Pancreas (tissue), 10 donors: ENCODE measurements at regions not wholly inside any gene's neighbourhood (a gene's known extent, or its start where the extent isn't known, plus 50 kb on each side); places are given as distances from the start of the nearest gene placed in this dataset.

ENCODE experiments used
- ATAC-seq, 4 donors: fragments of 200-7000 bp; cut with Tn5 transposase; one replicate each; pipeline versions ENCODE4 v1.8.0 to v1.9.1; 2020; ENCODE audit warnings: mild to moderate bottlenecking in 4 of 4, moderate library complexity in 4 of 4
- DNase-seq, 6 donors: peaks; one replicate each; pipeline ENCODE4 v3.0.0-alpha.2; 2020
- FAIRE-seq: peaks from 2 replicates; lab custom pipeline; 2012; peaks lifted over from hg19 to GRCh38; lab: Jason Lieb, UNC
- H3K27ac ChIP-seq, 4 donors: fragments of 200-600 bp; sonication (generic); 1 replicate in 3 of 4; 2 replicates in 1 of 4; pipeline versions ENCODE4 v1.5.0 to v1.8.0; 2020
- H3K27me3 ChIP-seq, 4 donors: fragments of 200-600 bp; one replicate each; pipeline ENCODE4 v1.8.0; 2021
- H3K36me3 ChIP-seq, 3 donors: fragments of 200-600 bp; sonication (generic) in 1 of 3; one replicate each; pipeline versions ENCODE4 v1.5.0 to v1.8.0; 2020 to 2021
- H3K4me1 ChIP-seq, 3 donors: fragments of 200-600 bp; one replicate each; pipeline ENCODE4 v1.8.0; 2021
- H3K4me3 ChIP-seq, 4 donors: fragments of 200-600 bp; sonication (generic) in 2 of 4; one replicate each; pipeline versions ENCODE4 v1.5.0 to v1.8.0; 2020 to 2021
- H3K9me3 ChIP-seq, 4 donors: fragments of 200-600 bp; one replicate each; pipeline ENCODE4 v1.8.0; 2021
- WGBS, 2 donors: extraction: QIAGEN DNeasy Blood & Tissue Kit; methylation state at CpG; one replicate each; pipeline ENCODE4 v1.1.7; 2013; 5-methylcytosine and 5-hydroxymethylcytosine counted together
- intact Hi-C, 3 donors: fragments of 100-400 bp; cut with DNase I; formaldehyde crosslinking; loops; one replicate each; pipeline versions ENCODE4 v1.11.1 to v1.14.2; 2022
- TF ChIP-seq, protein P1 (sequence below), 4 donors: fragments of 200-600 bp; sonication (generic) in 3 of 4; IDR thresholded peaks; one replicate each; pipeline versions ENCODE4 v1.5.0 to v1.8.0; 2021; ENCODE audit warnings: antibody characterized with exemption in 4 of 4
- donor health status: healthy with polysubstance abuse.
- donor health status: DM: no; HTN: no; CAD: no; lungs with moderate emphysema.
- donor health status: DM: no; HTN: no; CAD: no.
- donor health status: control.
- donor health status: control.
- donor health status: Bipolar disorder and iron deficiency.
- donor health status: DM: yes; HTN: yes; CAD: no.
- donor health status: DM: no; HTN: no; CAD: no.
- donor health status: DM: no; HTN: no; CAD: no.
- donor health status: DM: yes; HTN: yes; CAD: no.

DNA sequence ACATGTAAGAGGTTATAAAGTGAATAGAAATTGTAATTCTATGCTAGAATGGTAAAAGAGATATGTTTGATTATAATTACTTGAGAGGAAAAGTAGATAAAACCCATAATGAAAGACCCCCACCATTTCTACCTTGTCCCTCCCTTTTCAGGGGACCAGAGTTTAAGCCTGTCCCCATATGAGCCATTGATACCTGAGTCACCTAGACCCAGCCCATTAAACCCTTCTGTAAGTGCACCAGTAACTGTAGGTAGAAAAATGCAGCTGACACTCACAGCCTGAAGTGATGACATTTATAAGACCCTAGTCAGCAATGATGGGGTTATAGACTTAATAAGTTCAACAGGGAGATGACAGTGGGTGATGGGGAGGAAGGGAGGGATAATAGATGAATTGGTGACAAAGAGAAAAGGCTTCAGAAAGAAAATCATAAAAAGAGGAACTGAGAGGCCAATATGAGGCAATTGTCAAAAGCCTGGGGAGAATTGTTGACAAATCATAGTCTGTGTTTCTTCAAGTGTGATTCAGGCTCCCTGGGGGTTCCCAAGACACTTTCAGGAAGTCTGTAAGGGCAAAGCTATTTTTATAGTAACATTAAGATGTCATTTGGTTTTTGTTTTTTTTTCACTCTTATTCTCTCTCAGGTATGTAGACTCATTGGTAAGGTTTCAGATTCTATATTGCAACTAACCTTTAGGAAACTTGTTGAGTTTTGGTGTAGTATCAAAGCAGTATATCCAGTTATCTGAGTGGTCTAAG, 544.2 kb downstream of the SATB2 start:
- FAIRE-seq, result no peak
- TF ChIP-seq, protein P1, sequence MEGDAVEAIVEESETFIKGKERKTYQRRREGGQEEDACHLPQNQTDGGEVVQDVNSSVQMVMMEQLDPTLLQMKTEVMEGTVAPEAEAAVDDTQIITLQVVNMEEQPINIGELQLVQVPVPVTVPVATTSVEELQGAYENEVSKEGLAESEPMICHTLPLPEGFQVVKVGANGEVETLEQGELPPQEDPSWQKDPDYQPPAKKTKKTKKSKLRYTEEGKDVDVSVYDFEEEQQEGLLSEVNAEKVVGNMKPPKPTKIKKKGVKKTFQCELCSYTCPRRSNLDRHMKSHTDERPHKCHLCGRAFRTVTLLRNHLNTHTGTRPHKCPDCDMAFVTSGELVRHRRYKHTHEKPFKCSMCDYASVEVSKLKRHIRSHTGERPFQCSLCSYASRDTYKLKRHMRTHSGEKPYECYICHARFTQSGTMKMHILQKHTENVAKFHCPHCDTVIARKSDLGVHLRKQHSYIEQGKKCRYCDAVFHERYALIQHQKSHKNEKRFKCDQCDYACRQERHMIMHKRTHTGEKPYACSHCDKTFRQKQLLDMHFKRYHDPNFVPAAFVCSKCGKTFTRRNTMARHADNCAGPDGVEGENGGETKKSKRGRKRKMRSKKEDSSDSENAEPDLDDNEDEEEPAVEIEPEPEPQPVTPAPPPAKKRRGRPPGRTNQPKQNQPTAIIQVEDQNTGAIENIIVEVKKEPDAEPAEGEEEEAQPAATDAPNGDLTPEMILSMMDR (IDR thresholded peaks at IDR 0.05), result no peak
- Histone ChIP-seq H3K4me3 (no peak overlapping the region), H3K27me3 (no peaks in the 10 kb centered on the region), H3K4me1 (no peaks in the 10 kb centered on the region), H3K27ac (no peak overlapping the region), H3K9me3 (no peaks in the 10 kb centered on the region), H3K36me3 (no peaks in the 10 kb centered on the region)
- no peak for ATAC-seq
- no peak for DNase-seq
- intact Hi-C loops, result no loop called here

DNA sequence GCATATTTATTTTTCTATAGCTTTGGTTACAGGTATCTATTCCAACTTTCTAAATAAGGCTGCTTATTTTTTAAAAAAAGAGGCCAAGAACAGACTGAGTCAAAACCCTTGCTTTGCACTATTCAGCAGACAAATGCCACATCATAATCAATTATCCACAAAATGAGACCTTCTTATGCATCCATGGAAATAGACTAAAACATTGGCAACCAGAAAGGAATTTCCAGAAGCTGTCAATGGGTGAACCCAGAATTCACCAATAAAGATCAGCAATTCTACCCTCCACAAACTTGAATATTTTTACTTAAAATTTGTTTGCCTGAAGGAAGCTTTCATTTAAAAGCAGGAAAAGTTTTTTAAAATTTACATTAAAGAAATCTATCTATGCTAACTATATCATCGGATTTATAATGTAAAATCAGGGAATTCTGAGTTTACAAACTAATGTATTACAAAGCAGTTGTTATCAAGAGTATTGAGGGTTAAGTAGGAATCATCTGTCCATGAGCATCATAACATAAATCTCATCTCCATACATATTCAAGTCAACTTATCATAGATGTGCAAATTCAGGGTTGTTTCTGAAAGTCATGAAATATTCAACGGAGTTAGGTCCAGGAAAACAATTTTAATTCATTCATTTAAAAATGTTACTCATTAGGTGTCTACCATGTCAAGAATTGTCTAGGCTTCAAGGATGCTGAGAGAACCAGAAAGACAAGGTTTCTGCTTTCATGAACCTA, 548.0 kb downstream of the SATB2 start:
- no peaks in the 10 kb centered on the region for H3K4me1 ChIP-seq
- intact Hi-C loops, result no loop called here
- H3K27ac ChIP-seq, result no peak overlapping the region
- H3K27me3 ChIP-seq, result no peaks in the 10 kb centered on the region
- no peaks in the 10 kb centered on the region for H3K36me3 ChIP-seq
- WGBS, 2 donors, result 53 to 65% methylated on average over 2 of the region's 2 CpGs
- TF ChIP-seq, protein P1 (IDR thresholded peaks at IDR 0.05), result no peak
- FAIRE-seq, result no peak
- ATAC-seq, result no peak
- DNase-seq, result no peak
- no peak overlapping the region for H3K4me3 ChIP-seq
- H3K9me3 ChIP-seq, result no peaks in the 10 kb centered on the region

DNA sequence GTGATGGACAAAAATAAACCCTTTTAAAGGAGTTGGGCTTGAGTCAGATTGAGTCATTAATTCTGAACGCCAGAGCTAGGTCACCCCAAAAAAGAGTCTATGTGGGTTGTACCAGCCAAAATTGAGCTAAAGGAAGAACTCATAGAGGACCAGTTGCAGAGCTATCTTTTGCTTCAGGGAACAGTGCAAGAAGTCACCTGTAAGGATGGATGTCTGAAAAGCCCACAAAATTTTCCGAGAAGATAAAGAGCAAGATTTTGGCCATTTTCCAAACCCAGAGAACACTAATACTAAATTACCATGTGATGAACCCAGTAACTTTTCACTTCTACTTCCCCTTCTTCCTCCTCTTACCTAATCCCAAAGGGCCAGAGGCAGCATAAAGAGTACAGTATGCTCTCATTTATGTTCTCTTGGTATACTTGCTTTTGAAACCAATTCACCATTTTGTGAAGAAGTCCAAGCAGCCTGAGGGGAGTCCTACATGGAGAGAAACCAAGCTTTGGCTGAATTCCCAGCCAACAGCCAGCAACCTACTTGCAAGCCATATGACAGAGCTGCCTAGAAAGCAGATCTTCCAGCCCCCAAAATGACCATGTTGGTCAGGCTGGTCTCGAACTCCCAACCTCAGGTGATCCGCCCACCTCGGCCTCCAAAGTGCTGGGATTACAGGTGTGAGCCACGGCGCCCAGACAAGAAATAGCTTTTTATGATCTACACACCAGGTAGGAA, 551.7 kb downstream of the SATB2 start:
- H3K36me3 ChIP-seq, result no peaks in the 10 kb centered on the region
- FAIRE-seq (no peak), DNase-seq (no peak), ATAC-seq (no peak)
- no peak overlapping the region for H3K27ac ChIP-seq
- H3K9me3 ChIP-seq, result no peaks in the 10 kb centered on the region
- no peaks in the 10 kb centered on the region for H3K27me3 ChIP-seq
- 49 to 64% methylated on average over 7 of the region's 7 CpGs for WGBS, 2 donors
- H3K4me3 ChIP-seq, result no peak overlapping the region
- intact Hi-C loops, result no loop called here
- no peaks in the 10 kb centered on the region for H3K4me1 ChIP-seq
- TF ChIP-seq, protein P1 (IDR thresholded peaks at IDR 0.05), result no peak

DNA sequence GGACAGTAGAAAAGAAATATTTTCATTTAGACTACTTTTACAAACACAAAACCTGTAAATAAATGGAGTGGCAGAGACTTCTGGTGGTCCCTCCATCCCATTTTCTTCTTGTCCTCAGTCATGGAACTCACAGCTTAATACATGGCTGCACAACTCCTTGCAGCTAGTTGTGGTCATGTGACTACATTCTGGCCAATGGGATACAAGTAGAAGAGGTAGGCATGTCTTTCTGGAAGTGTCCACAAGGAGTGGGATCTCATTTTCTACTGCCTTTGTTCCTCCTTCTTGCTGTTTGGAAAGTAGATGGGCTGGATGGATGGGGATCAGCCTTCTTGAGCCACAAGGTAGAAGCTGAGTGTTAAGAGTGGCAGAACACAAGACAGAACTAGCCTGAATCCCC, 555.8 kb downstream of the SATB2 start:
- Histone ChIP-seq H3K4me3 (no peak overlapping the region), H3K27ac (no peak overlapping the region), H3K27me3 (no peaks in the 10 kb centered on the region), H3K36me3 (no peaks in the 10 kb centered on the region), H3K9me3 (no peaks in the 10 kb centered on the region), H3K4me1 (no peaks in the 10 kb centered on the region)
- ATAC-seq (no peak), FAIRE-seq (no peak), DNase-seq (no peak)
- intact Hi-C loops, result no loop called here
- TF ChIP-seq, protein P1 (IDR thresholded peaks at IDR 0.05), result no peak
